Kasumi-1 (cell line): ENCODE measurements at regions not wholly inside any gene's neighbourhood (a gene's known extent, or its start where the extent isn't known, plus 50 kb on each side); places are given as distances from the start of the nearest gene placed in this dataset.
"Not testable (repeated sequence)": the region's sequence is repeated elsewhere in the genome, so short reads cannot be mapped to it uniquely, and the experiment has no call there.

Experiments
- DNase-seq, 2 experiments: peaks; one replicate each; lab custom pipeline; 2025; lab: John Stamatoyannopoulos, UW

DNA sequence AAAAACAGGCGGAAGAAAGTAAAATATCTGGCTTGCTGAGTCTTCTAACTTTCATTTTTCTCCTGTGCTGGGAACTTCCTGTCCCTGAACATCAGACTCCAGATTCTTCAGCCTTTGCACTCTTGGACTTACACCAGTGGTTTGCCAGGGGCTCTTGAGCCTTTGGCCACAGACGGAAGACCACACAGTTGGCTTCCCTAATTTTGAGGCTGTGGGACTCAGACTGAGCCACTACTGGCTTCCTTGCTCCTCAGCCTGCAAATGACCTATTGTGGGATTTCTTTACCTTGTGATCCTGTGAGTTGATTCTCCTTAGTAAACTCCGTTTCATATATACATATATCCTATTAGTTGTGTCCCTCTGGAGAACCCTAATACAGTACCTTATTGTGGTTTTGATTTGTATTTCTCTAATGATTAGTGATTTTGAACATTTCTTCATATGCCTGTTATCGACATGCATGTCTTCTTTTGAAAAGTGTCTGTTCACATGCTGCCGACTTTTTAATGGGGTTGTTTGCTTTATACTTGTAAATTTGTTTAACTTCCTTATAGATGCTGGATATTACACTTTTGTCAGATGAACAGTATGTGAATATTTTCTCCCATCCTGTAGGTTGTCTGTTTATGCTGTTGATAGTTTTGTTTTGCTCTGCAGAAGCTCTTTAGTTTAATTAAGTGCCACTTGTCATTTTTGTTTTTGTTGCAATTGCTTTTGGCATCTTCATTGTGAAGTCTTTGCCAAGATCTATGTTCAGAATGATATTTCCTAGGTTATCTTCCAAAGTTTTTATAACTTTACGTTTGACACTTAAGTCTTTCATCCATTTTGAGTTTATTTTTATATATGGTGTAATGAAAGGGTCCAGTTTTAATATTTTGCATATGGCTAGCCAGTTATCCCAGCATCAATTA is 348.8 kb upstream of the SETBP1 start:
- no peak for DNase-seq

DNA sequence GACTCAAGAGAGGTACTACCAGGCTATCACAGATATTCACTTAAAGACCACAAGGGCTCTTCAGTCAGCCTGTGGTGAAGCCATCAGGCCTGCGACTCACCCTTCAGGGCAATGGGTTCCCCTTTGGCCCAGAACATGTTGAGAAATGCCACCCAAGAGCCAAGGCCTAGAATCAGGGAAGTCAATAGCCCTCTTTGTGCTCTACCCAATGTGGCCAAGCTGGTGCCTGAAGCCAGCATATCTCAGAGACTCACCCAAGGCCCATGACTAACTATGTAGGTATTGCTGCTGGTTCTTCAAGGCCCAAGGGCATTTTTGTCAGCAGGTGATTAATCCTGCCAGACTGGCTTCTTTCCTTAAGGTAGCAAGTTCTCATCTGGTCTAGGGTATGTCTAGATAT is 338.9 kb upstream of the SETBP1 start:
- DNase-seq = no peak

DNA sequence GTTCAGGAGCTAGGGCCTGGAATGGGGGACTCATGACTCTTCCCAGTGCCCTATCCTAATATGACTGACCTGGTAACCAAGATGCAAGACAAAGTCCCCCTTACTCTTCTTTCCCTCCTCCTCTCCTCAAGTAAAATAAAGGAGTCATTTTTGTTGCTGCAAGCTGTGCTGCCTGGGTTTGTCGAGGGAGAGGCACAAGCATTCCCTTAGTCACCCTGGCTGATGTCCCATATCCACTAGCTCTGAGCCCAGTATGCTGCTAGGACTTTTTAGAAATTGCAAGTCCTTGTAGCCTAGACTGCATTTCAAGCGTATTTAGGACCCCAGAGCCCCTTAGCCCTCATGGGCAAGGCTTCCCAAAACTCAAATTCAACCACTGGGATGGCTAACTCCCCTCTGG is 338.5 kb upstream of the SETBP1 start:
- DNase-seq = no peak

DNA sequence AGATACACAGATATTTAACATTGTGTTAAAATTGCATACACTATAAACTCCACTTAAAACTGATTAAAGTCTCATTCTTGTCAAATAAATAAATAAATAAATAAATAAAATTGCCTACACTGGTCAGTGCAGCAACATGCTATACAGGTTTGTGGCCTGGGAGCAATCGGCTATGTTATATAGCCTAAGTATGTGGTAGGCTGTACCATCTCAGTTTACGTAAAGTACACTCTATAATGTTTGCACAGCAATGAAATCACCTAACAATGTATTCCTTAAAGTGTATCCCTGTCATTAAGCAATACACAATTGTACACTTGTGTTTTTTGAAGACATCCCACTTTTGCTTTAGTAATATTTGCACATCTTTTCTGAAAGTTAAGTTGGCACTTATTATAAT is 337.7 kb upstream of the SETBP1 start:
- DNase-seq = no peak

DNA sequence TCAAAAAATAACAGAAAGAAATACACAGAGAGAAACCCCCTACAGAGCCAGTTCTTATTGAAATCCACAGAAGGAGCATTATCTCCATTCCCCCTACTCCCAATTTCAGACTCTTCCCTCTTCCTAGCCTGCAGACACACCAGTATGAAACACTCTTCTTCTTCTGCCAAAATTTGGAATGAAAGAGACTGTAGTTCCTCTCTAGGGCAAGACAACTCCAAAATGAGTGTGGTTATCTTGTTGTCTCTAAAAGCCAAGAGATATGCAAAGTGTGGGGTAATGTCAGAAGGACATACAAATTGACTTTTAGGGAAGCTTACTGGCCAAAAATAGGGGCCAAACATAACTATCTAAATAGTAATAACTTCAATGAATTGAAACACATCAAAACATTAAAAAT is 337.1 kb upstream of the SETBP1 start:
- no peak for DNase-seq

DNA sequence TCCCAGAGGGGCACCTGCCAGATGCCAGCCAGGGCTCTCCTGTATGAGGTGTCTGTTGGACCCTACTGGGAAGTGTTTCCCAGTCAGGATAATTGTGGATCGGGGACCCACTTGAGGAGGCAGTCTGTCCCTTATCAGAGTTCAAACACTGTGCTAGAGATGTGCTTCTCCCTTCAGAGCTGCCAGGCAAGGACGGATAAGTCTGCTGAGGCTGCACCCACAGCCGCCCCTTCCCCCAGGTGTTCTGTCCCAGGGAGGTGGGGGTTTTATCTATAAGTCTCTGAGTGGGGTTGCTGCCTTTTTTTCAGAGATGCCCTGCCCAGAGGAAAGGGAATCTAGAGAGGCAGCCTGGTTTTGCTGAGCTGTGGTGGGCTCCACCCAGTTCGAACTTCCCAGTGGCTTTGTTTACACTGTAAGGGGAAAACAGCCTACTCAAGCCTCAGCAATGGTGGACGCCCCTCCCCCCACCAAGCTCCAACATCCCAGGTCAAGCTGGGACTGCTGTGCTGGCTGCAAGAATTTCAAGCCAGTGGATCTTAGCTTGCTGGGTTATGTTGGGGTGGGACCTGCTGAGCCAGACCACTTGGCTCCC is 324.0 kb upstream of the SETBP1 start:
- no peak for DNase-seq

DNA sequence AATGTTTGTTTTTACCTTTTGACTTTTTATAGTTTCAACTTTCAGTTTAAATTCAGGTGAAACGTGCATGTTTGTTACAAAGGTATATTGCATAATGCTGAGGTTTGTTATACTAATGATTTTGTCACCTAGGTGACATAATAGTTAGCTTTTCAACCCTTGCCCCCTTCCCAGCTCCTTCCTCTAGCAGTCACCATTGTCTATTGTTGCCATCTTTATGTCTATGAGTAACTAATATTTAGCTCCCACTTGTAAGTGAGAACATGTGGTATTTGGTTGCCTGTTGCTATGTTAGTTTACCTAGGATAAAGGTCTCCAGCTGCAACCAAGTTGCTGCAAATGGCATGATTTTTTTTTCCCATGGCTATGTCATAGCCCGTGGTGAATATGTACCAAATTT is 322.3 kb upstream of the SETBP1 start:
- DNase-seq = no peak

DNA sequence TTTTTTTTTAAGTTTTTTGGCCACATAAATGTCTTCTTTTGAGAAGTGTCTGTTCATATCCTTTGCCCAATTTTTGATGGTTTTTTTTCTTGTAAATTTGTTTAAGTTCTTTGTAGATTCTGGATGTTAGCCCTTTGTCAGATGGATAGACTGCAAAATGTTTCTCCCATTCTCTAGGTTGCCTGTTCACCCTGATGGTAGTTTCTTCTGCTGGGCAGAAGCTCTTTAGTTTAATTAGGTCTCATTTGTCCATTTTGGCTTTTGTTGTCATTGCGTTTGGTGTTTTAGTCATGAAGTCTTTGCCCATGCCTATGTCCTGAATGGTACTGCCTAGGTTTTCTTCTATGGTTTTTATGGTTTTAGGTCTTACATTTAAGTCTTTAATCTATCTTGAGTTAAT is 320.9 kb upstream of the SETBP1 start:
- not testable (repeated sequence) for DNase-seq

DNA sequence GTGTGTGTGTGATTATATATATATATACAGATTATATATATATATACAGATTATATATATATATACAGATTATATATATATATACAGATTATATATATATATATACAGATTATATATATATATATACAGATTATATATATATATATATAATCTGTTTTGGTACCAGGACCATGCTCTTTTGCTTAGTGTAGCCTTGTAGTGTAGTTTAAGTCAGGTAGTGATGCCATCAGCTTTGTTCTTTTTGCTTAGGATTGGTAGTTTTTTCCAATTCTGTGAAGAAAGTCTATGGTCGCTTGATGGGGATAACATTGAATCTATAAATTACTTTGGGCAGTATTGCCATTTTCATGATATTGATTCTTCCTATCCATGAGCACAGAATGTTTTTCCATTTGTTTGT is 318.5 kb upstream of the SETBP1 start:
- DNase-seq = peak; percentile 19 to 24

DNA sequence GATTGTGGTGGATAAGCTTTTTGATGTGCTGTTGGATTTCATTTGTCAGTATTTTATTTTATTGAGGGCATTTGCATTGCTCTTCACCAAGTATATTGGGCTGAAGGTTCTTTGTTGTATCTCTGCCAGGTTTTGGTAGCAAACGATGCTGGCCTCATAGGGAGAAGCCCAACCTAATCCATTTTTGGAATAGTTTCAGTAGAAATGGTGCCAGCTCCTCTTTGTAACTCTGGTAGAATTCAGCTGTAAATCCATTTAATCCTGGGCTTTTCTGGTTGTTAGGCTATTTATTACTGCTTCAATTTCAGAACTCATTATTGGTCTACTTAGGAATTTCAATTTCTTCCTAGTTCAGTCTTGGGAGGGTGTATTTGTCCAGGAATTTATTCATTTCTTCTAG is 309.8 kb upstream of the SETBP1 start:
- DNase-seq = no peak

DNA sequence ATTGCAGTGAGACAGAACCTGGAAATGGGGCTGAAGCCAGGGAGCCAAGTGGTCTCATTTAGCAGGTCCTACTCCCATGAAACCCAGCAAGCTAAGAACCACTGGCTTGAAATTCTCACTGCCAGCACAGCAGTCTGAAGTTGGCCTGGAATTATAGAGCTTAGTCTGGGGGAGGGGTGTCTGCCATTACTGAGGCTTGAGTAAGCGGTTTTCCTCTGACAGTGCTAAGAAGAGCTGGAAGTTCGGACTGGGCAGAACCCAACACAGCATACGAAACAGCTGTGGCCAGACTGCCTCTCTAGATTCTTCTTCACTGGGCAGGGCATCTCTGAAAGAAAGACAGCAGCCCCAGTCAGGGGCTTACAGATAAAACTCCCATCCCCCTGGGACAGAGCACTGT is 305.7 kb upstream of the SETBP1 start:
- no peak for DNase-seq

DNA sequence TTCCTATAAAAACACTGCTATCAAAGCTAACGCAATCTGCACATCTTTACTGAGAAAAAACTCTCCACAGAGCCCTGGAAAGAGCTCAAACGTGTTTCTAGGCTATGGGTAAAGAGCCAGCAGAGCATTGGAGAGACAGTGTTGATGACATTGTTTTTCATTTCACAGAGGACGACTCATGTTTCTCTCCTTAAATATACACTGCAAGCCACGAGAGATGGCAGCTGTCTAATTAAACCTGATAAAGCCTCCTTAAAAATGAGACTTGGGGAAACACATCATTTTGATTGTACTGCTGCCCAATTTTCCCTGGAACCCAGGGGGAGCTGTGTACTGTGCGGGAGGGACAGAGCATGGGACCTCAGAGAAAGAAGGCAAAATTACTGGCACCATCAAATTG is 294.3 kb upstream of the SETBP1 start:
- no peak for DNase-seq

DNA sequence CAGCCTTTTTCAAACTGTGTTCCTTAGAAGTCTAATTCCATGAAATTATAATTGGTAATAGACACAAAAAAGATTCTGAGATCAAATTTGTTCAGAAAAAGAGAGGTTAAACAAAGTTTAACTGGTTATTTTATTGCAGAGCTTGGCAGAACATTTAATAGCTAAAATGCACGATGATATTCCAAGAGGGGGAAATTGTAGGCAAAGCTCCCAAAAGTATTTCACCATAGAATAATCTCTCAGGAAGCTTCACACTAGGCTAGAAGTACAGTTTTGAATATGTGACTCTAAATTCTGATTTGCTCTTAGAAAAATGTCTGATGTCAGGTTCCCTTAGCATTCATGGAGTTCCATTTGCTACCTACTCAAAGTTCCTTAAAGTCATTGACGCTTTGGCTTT is 292.4 kb upstream of the SETBP1 start:
- no peak for DNase-seq

DNA sequence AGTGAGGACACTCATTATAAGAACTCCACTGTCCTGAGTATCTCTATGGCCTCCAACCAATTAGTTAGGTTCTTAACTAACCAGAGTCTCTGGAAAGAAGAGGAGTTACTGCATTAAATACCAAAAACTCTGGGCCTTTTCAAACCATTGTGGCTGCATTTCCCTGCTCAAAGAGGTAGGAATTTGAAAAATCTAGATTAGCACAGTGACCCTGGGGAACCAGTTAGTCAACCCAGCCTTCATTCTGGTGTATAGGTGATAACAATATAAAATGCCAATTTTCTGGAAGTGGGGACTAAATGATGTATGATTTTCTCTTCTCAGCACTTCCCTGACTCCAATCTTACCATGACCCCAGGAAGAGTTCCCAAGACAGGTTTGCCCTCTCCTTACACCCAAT is 287.8 kb upstream of the SETBP1 start:
- no peak for DNase-seq

DNA sequence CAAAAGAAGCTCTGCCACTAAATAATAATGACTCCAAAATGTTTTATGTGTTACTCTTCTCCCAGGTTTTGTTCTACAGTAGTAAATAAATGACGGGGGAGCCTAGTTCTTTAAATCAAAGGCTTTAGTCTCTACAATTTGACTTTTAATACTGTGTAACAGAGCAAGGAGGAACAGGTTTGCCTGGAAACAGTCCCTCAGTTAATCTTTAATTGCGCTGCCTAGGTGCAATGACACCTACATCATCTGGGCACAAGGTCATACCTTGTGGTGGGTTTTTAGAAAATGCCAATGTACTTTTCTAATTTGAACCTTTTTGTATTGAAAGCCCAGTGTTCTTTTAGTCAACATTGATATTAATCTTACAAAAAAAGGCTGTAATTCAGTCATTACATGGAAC is 287.3 kb upstream of the SETBP1 start:
- DNase-seq = no peak

DNA sequence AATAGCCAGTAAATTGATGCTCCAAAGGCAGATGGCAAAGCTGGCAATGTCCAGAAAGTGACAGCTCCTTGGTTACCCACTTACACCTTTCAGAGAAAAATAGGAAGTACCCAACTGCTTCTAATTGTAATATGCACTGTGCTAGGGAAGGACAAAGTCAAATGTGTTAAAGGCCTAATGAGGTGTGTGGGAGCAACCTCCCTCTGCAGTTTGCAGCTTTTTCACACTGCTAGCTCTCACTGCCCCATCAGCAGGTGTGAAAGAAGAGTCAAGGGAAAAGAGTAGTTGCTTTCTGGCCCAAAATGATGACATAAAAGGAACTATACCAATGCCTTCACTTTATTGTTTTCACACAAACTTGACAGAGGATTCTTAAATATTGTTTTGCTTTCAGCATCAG is 284.1 kb upstream of the SETBP1 start:
- no peak for DNase-seq

DNA sequence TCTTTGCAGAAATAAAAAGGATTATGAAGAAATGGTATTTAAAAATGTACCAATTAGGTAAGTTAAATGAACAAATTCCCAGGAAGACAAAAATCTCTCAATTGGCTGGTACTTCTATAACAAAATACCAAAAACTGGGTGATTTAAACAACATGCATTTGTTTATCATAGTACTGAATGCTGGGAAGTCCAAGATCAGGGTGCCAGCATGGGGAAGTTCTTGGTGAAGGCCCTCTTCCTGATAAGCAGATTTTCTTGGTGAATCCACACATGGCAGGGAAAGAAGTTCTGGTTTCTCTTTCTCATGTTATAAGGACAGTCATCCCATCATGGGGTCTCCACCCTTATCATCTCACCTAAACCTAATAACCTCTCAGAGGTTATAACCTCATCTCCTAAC is 271.6 kb upstream of the SETBP1 start:
- DNase-seq = no peak

DNA sequence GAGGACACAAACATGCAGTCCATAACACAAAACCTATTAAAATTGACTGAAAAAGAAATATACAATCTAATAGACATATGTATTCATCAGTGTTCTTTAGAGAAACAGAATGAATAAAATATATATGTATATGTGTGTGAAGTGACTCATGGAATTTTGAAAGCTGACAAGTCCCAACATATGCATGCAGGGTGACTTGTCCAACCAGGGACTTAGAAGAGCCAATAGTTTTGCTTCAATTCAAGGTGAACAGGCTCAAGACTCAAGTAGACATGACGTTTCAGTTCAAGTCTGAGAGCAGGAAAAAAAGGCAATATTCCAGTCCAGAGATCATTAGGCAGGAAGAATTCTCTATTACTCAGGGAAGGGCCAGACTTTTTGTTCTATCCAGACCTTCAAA is 271.2 kb upstream of the SETBP1 start:
- DNase-seq = no peak

DNA sequence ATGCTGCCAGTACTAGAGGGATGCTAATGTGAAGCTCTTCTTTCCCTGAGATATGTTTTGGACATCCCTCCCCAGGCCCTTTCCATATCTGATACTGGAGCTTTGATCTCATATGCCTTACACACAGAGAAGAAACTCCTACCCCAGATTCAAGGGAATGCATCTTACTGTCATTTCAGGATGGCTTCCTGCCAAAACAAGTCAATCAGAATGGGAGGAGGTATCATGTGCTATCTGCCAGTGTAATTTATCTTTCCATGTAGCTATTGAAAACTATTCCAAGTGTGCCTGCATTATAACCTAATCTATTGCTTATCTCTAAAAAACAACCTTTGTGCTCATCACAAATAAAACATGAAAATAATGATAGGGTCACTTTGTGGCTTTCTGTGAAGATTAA is 269.9 kb upstream of the SETBP1 start:
- no peak for DNase-seq

DNA sequence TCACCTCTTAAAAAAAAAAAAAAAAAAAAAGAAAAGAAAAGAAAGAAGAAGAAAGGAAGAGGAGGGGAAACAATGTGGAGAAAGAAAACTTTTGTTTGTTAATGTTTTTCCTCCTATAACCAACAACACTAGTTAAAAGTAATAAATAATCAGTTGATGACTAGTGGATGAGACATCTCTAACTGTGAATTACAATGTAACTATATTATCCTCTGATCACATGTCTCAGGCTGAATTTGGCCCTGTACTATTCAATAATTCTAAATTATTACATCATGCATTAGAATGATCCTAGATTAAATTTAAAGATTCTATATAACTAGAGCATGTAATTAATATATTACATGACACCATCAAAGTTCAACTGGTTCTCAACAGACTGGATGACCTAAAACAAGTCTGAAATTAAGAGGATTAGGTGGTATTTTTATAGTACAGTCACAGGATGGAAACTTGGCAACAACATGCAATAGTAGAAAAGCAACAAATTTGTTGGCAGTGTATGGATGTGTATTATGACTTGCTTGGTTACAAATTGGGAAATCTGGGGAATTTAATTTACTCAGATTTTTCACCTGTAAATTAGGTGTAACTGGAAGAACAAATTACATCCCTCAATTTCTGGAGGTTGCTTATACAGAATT is 269.3 kb upstream of the SETBP1 start:
- DNase-seq = no peak

DNA sequence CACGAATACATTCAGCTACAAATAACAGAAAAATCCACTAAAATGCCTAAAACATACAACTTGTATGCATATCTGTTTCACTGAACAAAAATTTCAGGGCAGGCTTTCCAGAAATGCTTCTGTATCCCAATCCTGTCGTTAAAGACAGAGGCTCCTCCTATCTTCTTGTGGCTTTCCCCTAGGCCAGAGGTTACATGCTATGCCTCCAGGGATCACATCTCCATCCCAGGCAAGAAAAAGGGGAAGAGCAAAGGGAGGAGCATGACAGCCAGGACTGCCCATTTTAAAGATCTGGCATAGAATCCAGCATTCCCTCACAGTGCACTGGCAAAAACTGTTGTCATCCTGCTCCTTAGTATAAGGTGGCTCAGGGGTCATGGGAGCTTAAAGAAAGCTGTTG is 268.7 kb upstream of the SETBP1 start:
- no peak for DNase-seq

DNA sequence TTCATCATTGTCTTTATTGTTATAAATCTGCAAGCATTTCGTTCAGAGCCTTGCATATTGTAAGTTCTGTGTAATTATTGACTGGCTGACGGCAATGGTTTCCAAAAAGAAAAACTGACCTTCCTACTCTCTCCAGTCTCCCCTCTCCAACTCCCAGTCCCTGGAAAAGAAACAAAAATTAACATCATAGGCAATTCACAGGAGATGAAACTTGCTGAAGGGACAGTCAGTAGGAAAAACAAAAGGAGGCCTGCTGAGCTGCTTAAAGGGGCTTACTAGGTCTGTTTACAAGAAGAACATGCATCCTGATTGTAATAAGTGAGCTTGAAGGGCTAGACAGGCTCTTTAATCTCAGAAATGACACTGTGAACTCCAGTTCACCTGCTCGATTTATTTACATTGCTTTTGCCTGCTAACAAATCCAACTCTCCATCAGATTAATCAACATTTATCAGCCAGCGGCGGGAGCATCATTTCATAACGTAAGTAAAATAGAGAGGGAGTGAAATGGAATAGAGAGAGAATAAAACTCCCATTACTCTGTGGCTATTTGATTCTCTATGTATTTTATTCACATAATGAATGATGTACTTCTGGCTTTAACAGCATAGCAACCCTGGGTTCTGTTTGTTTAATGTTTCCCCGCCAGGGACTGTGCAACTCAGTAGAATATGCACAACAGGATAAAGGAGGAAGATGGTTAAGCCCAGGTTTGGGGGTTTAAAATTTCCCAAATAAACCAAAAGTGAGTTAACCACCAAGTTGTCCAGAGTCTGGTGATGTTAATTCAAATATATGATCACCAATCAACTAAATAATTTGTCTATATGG is 256.7 kb upstream of the SETBP1 start:
- no peak for DNase-seq
